ENCODE measurements at regions not wholly inside any gene's neighbourhood (a gene's known extent, or its start where the extent isn't known, plus 50 kb on each side); places are given as distances from the start of the nearest gene placed in this dataset.

GRCh38 chr2:18991177-18992168 is 366.9 kb downstream of the OSR1 start:
- intact Hi-C loops (cut with micrococcal nuclease): loop anchor here (10.0 kb wide), 1 partner anchor 373 kb away; no protein-coding TSS in a partner anchor

More at GRCh38 chr2:18991177-18992168, 366.9 kb downstream of the OSR1 start:
- 3% methylated on average over 5 of the region's 5 CpGs for WGBS (ENCODE audit: insufficient coverage, low coverage, missing lambda C conversion rate)
- no peaks in the 10 kb centered on the region for H3K9me1 ChIP-seq (ENCODE audit: control insufficient read depth, insufficient read depth, low read length)
- no peaks in the 10 kb centered on the region for H3K4me1 ChIP-seq (replicated peaks in 1 of 2; ENCODE audit: control insufficient read depth in 2 of 2, insufficient read depth in 2 of 2, low read length in 2 of 2)
- no peaks in the 10 kb centered on the region for H3K9me3 ChIP-seq (replicated peaks; ENCODE audit: control insufficient read depth, insufficient read depth, low read depth, low read length)
- no peak for FAIRE-seq
- no peaks in the 10 kb centered on the region for H3K36me3 ChIP-seq (ENCODE audit: control insufficient read depth, insufficient read depth, low read length)
- no peak overlapping the region for H3K4me2 ChIP-seq (ENCODE audit: insufficient read depth, low read length)
- ChIA-PET POLR2A (no interaction called here), CTCF (ENCODE audit: low intra/inter-chr PET ratio) (no interaction called here)
- TF ChIP-seq ZNF436 (CRISPR knock-in tag; IDR thresholded peaks at IDR 0.05): no peak
- no peak for TF ChIP-seq CREB5 (CRISPR knock-in tag; IDR thresholded peaks at IDR 0.05)
- no peak for TF ChIP-seq HDAC3 (IDR thresholded peaks at IDR 0.05; ENCODE audit: borderline replicate concordance, partially characterized antibody)
- no peak for TF ChIP-seq CBX3 (IDR thresholded peaks at IDR 0.05; ENCODE audit: borderline replicate concordance in 1 of 2, low read length in 2 of 2)
- no peak for TF ChIP-seq HES1 (IDR thresholded peaks at IDR 0.05; ENCODE audit: low read depth)
- TF ChIP-seq SMARCA4 (IDR thresholded peaks at IDR 0.05): no peak
- TF ChIP-seq TCF3 (CRISPR knock-in tag; IDR thresholded peaks at IDR 0.05): no peak
- no peak for TF ChIP-seq SETDB1 (IDR thresholded peaks at IDR 0.05; ENCODE audit: low read length)
- no peak for TF ChIP-seq PCBP2 (IDR thresholded peaks at IDR 0.05; ENCODE audit: low read depth, low read length, poor library complexity, severe bottlenecking)
- TF ChIP-seq PTRF (tag; IDR thresholded peaks at IDR 0.05): no peak
- TF ChIP-seq MEIS2 (IDR thresholded peaks at IDR 0.05; ENCODE audit: partially characterized antibody): no peak
- TF ChIP-seq KAT2B (IDR thresholded peaks at IDR 0.05; ENCODE audit: low read depth, low read length): no peak
- TF ChIP-seq ZNF133 (CRISPR knock-in tag; IDR thresholded peaks at IDR 0.05): no peak
- TF ChIP-seq DMBX1 (CRISPR knock-in tag; IDR thresholded peaks at IDR 0.05; ENCODE audit: borderline replicate concordance): no peak
- TF ChIP-seq MEF2A (IDR thresholded peaks at IDR 0.05; ENCODE audit: control insufficient read depth, low read depth, low read length): no peak
- no peak for ATAC-seq
- no peaks in the 10 kb centered on the region for H3K27me3 ChIP-seq (ENCODE audit: control insufficient read depth in 2 of 2, insufficient read depth in 2 of 2, low read length in 2 of 2)
- no peak for DNase-seq (ENCODE audit: extremely low read depth in 1 of 4, low spot score in 3 of 4)
- no peak overlapping the region for H3K4me3 ChIP-seq
- BruUV-seq (replicated peaks): no TSS peak
- no peaks in the 10 kb centered on the region for H3K79me2 ChIP-seq (ENCODE audit: control insufficient read depth, insufficient read depth, low read length)
- no peak overlapping the region for H3K27ac ChIP-seq (ENCODE audit: extremely low read depth, low read depth, low read length)
- in situ Hi-C loops (cut with MboI): no loop called here
- no peak overlapping the region for H2AFZ ChIP-seq (ENCODE audit: low read depth, low read length)
- no peaks in the 10 kb centered on the region for H4K20me1 ChIP-seq (replicated peaks; ENCODE audit: control insufficient read depth, insufficient read depth, low read length)
- H3K9ac ChIP-seq (ENCODE audit: insufficient read depth in 1 of 2, low read depth in 2 of 2, low read length in 2 of 2): no peak overlapping the region
